ENCODE measurements at regions not wholly inside any gene's neighbourhood (a gene's known extent, or its start where the extent isn't known, plus 50 kb on each side); places are given as distances from the start of the nearest gene placed in this dataset.

GRCh38 chr19:30148039-30148790 lies 206.2 kb downstream of the URI1 start:
- Histone ChIP-seq H4K20me1 (ENCODE audit: insufficient read depth, low read length) (no peaks in the 10 kb centered on the region), H3K4me2 (ENCODE audit: low read depth, low read length) (no peak overlapping the region), H2AK9ac (replicated peaks; ENCODE audit: low read depth, low read length, poor library complexity) (no peak overlapping the region), H3K4me3 (ENCODE audit: insufficient read depth, low read depth, low read length) (no peak overlapping the region), H3K36me3 (ENCODE audit: control insufficient read depth, insufficient read depth, low read length) (no peaks in the 10 kb centered on the region), H3K27me3 (ENCODE audit: control insufficient read depth, insufficient read depth, low read length) (no peaks in the 10 kb centered on the region), H4K91ac (ENCODE audit: insufficient read depth, low read depth, low read length) (no peak overlapping the region), H3K23ac (ENCODE audit: low read depth, low read length) (no peak overlapping the region), H2BK20ac (ENCODE audit: low read depth, low read length) (no peak overlapping the region), H3K4me1 (ENCODE audit: control insufficient read depth, insufficient read depth, low read length) (no peaks in the 10 kb centered on the region), H4K8ac (ENCODE audit: low read depth in 2 of 2, low read length in 2 of 2) (no peak overlapping the region), H2BK15ac (ENCODE audit: low read depth, low read length) (no peak overlapping the region), H4K5ac (ENCODE audit: low read depth, low read length) (no peak overlapping the region), H3K18ac (ENCODE audit: low read depth, low read length) (no peak overlapping the region), H2AFZ (replicated peaks; ENCODE audit: low read length, poor library complexity) (no peak overlapping the region), H3K4ac (ENCODE audit: low read depth, low read length) (no peak overlapping the region), H3K9me1 (ENCODE audit: insufficient read depth, low read length) (no peaks in the 10 kb centered on the region), H2AK5ac (ENCODE audit: low read depth, low read length) (no peak overlapping the region), H3K27ac (ENCODE audit: insufficient read depth, low read length) (no peak overlapping the region), H3K14ac (replicated peaks; ENCODE audit: low read depth, low read length) (no peak overlapping the region), H3K79me1 (ENCODE audit: low read depth in 1 of 2, low read length in 2 of 2) (no peaks in the 10 kb centered on the region), H2BK120ac (ENCODE audit: low read depth, low read length) (no peak overlapping the region), H3K56ac (ENCODE audit: extremely low read depth, insufficient read depth, low read length) (no peak overlapping the region), H2BK5ac (ENCODE audit: low read depth, low read length, poor library complexity, severe bottlenecking) (no peak overlapping the region), H3K9ac (ENCODE audit: low read depth, low read length) (no peak overlapping the region), H3K9me3 (ENCODE audit: control insufficient read depth, insufficient read depth, low read length) (peaks cover 28% of the 10 kb centered on the region; the same call in 1 of the 2 replicates)
- in situ Hi-C loops (cut with MboI; ENCODE audit: low sequenced_read_pairs) (no loop called here), intact Hi-C loops (cut with micrococcal nuclease) (no loop called here), dilution Hi-C loops (cut with HindIII; ENCODE audit: low sequenced_read_pairs, unreplicated experiment) (no loop called here)
- DNase-seq (no peak), ATAC-seq (ENCODE audit: low read depth) (no peak)
- POLR2A ChIA-PET (ENCODE audit: unreplicated experiment) = no interaction called here
- no peak for TF ChIP-seq CHD1 (IDR thresholded peaks at IDR 0.05; ENCODE audit: low read depth, low read length)
- TF ChIP-seq ELK1 (IDR thresholded peaks at IDR 0.05; ENCODE audit: borderline replicate concordance, low read depth, low read length) = no peak
- no peak for TF ChIP-seq USF2 (IDR thresholded peaks at IDR 0.05; ENCODE audit: low read depth, low read length)
- no peak for TF ChIP-seq RFX5 (IDR thresholded peaks at IDR 0.05; ENCODE audit: low read depth, low read length)
- TF ChIP-seq RAD21 (IDR thresholded peaks at IDR 0.05; ENCODE audit: low read length) = no peak
- no peak for TF ChIP-seq RCOR1 (IDR thresholded peaks at IDR 0.05; ENCODE audit: insufficient replicate concordance, low read length)
- no peak for TF ChIP-seq MXI1 (IDR thresholded peaks at IDR 0.05; ENCODE audit: borderline replicate concordance, low read depth, low read length)
- no peak for TF ChIP-seq CTCF (conservative IDR thresholded peaks at IDR 0.05; ENCODE audit: low read depth, low read length)
- no peak for TF ChIP-seq CEBPB (IDR thresholded peaks at IDR 0.05; ENCODE audit: low read depth, low read length)
- TF ChIP-seq POLR2A (IDR thresholded peaks at IDR 0.05; ENCODE audit: low read depth, low read length) = no peak
- TF ChIP-seq MAZ (IDR thresholded peaks at IDR 0.05; ENCODE audit: borderline replicate concordance, low read depth, low read length) = no peak
- TF ChIP-seq BHLHE40 (IDR thresholded peaks at IDR 0.05; ENCODE audit: low read depth, low read length) = no peak
- no peak for TF ChIP-seq SMC3 (IDR thresholded peaks at IDR 0.05; ENCODE audit: low read depth, low read length)
- no peak for TF ChIP-seq MAFK (IDR thresholded peaks at IDR 0.05; ENCODE audit: low read depth, low read length)
- TF ChIP-seq FOS (IDR thresholded peaks at IDR 0.05; ENCODE audit: low read depth, low read length) = no peak
- TF ChIP-seq NFE2L2 (IDR thresholded peaks at IDR 0.05; ENCODE audit: low read depth, low read length) = no peak
- BruUV-seq (replicated peaks) = no TSS peak
- WGBS, 2 experiments (ENCODE audit: extremely low coverage in 2 of 2, insufficient read length in 1 of 2) = 69% methylated on average over 8 of the region's 13 CpGs; no CpG with 5 or more reads in 1 of the 2 experiments
- CTCF ChIA-PET = no interaction called here

Measured in IMR-90 (cell line).